SK-N-SH treated with all-trans-retinoic acid at 6 μM for 48 hours (cell line): ENCODE measurements at regions not wholly inside any gene's neighbourhood (a gene's known extent, or its start where the extent isn't known, plus 50 kb on each side); places are given as distances from the start of the nearest gene placed in this dataset.

Experiments
- ATAC-seq: fragments of 200-7000 bp; cut with Tn5 transposase; 3 replicates; pipeline ENCODE4 v1.9.1; 2020; ENCODE audit warnings: mild to moderate bottlenecking, moderate library complexity
- ARNTL ChIP-seq: fragments of 450-650 bp; formaldehyde crosslinking; IDR thresholded peaks from 2 replicates; pipeline ENCODE4 v1.5.0; 2020; ENCODE audit warnings: low read depth, mild to moderate bottlenecking, moderate library complexity, borderline replicate concordance
- BACH2 ChIP-seq: fragments of 250-450 bp; sonication (Bioruptor Pico); IDR thresholded peaks from 2 replicates; pipeline ENCODE4 v1.9.0; 2021; ENCODE audit warnings: mild to moderate bottlenecking, borderline replicate concordance
- CREB5 ChIP-seq: fragments of 250-450 bp; sonication (Bioruptor Pico); IDR thresholded peaks from 2 replicates; pipeline ENCODE4 v1.5.1; 2020; ENCODE audit warnings: low read depth, mild to moderate bottlenecking, moderate library complexity
- CSDC2 ChIP-seq: fragments of 250-450 bp; sonication (Bioruptor Pico); IDR thresholded peaks from 2 replicates; pipeline ENCODE4 v1.5.0; 2020; ENCODE audit warnings: mild to moderate bottlenecking, moderate library complexity
- CSRNP3 ChIP-seq: fragments of 250-450 bp; sonication (Bioruptor Pico); IDR thresholded peaks from 2 replicates; pipeline ENCODE4 v1.5.1; 2021; ENCODE audit warnings: mild to moderate bottlenecking, moderate library complexity
- ESRRG ChIP-seq: fragments of 250-450 bp; sonication (Bioruptor Pico); IDR thresholded peaks from 2 replicates; pipeline ENCODE4 v1.6.1; 2021; ENCODE audit warnings: mild to moderate bottlenecking
- GLIS3 ChIP-seq: fragments of 250-450 bp; sonication (Bioruptor Pico); IDR thresholded peaks from 2 replicates; pipeline ENCODE4 v1.5.0; 2020; ENCODE audit warnings: mild to moderate bottlenecking, moderate library complexity
- ISL1 ChIP-seq: fragments of 250-450 bp; sonication (Bioruptor Pico); IDR thresholded peaks from 2 replicates; pipeline ENCODE4 v2.1.2; 2022; ENCODE audit warnings: mild to moderate bottlenecking, moderate library complexity
- OSR1 ChIP-seq: fragments of 250-450 bp; sonication (Bioruptor Pico); IDR thresholded peaks from 2 replicates; pipeline ENCODE4 v1.8.0; 2022; ENCODE audit warnings: moderate library complexity, mild to moderate bottlenecking, inconsistent platforms
- POU6F1 ChIP-seq: fragments of 250-450 bp; sonication (Bioruptor Pico); IDR thresholded peaks from 2 replicates; pipeline ENCODE4 v1.8.0; 2021; ENCODE audit warnings: low read depth, mild to moderate bottlenecking, moderate library complexity, borderline replicate concordance
- PPARA ChIP-seq: fragments of 250-450 bp; sonication (Bioruptor Pico); IDR thresholded peaks from 2 replicates; pipeline ENCODE4 v1.5.0; 2020; ENCODE audit warnings: mild to moderate bottlenecking, borderline replicate concordance
- RARB ChIP-seq: fragments of 250-450 bp; sonication (Bioruptor Pico); IDR thresholded peaks from 2 replicates; pipeline ENCODE4 v1.8.0; 2021; ENCODE audit warnings: mild to moderate bottlenecking, moderate library complexity
- SNAI2 ChIP-seq: fragments of 250-450 bp; sonication (Bioruptor Pico); IDR thresholded peaks from 2 replicates; pipeline ENCODE4 v1.5.0; 2020; ENCODE audit warnings: mild to moderate bottlenecking, moderate library complexity
- TCF4 ChIP-seq: fragments of 250-450 bp; sonication (Bioruptor Pico); IDR thresholded peaks from 2 replicates; pipeline ENCODE4 v1.8.0; 2021; ENCODE audit warnings: mild to moderate bottlenecking, moderate library complexity, borderline replicate concordance
- TOX ChIP-seq: fragments of 250-450 bp; sonication (Bioruptor Pico); IDR thresholded peaks from 2 replicates; pipeline ENCODE4 v1.8.0; 2021; ENCODE audit warnings: mild to moderate bottlenecking, moderate library complexity, borderline replicate concordance
- TSHZ2 ChIP-seq: fragments of 250-450 bp; sonication (Bioruptor Pico); IDR thresholded peaks from 2 replicates; pipeline ENCODE4 v1.5.0; 2020; ENCODE audit warnings: mild to moderate bottlenecking, moderate library complexity
- ZC3H10 ChIP-seq: fragments of 250-450 bp; sonication (Bioruptor Pico); IDR thresholded peaks from 2 replicates; pipeline ENCODE4 v1.5.1; 2021; ENCODE audit warnings: mild to moderate bottlenecking, moderate library complexity
- ZFP3 ChIP-seq: fragments of 250-450 bp; sonication (Bioruptor Pico); IDR thresholded peaks from 2 replicates; pipeline ENCODE4 v1.5.0; 2020; ENCODE audit warnings: mild to moderate bottlenecking, moderate library complexity
- ZFP30 ChIP-seq: fragments of 450-650 bp; formaldehyde crosslinking; IDR thresholded peaks from 2 replicates; pipeline ENCODE4 v1.5.0; 2022; ENCODE audit warnings: mild to moderate bottlenecking, moderate library complexity
- ZNF565 ChIP-seq: fragments of 450-650 bp; formaldehyde crosslinking; conservative IDR thresholded peaks from 2 replicates; pipeline ENCODE4 v1.5.0; 2020; ENCODE audit warnings: low read depth, mild to moderate bottlenecking, moderate library complexity
- ZNF8 ChIP-seq: fragments of 450-650 bp; formaldehyde crosslinking; IDR thresholded peaks from 2 replicates; pipeline ENCODE4 v1.5.0; 2020; ENCODE audit warnings: mild to moderate bottlenecking, moderate library complexity

- no peak for TF ChIP-seq CREB5 (CRISPR knock-in tag)
- no peak for TF ChIP-seq ZFP3 (CRISPR knock-in tag)
- no peak for TF ChIP-seq ARNTL (CRISPR knock-in tag)
- no peak for TF ChIP-seq PPARA (CRISPR knock-in tag)
- no peak for TF ChIP-seq TCF4 (CRISPR knock-in tag)
- no peak for TF ChIP-seq ZNF8 (CRISPR knock-in tag)
- no peak for TF ChIP-seq ESRRG (CRISPR knock-in tag)
- no peak for TF ChIP-seq TSHZ2 (CRISPR knock-in tag)
- ATAC-seq: peak; percentile 30
Measured at GRCh38 chr6:5937169-5937909, 69.4 kb downstream of the NRN1 start.

- no peak for TF ChIP-seq CREB5 (CRISPR knock-in tag)
- no peak for TF ChIP-seq SNAI2 (CRISPR knock-in tag)
- no peak for TF ChIP-seq POU6F1 (CRISPR knock-in tag)
- TF ChIP-seq PPARA (CRISPR knock-in tag): no peak
- no peak for TF ChIP-seq ISL1 (CRISPR knock-in tag)
- no peak for TF ChIP-seq TOX (CRISPR knock-in tag)
- TF ChIP-seq TCF4 (CRISPR knock-in tag): no peak
- TF ChIP-seq ARNTL (CRISPR knock-in tag): no peak
- no peak for TF ChIP-seq RARB (CRISPR knock-in tag)
- TF ChIP-seq ZNF565 (CRISPR knock-in tag): no peak
- TF ChIP-seq ZNF8 (CRISPR knock-in tag): no peak
- no peak for TF ChIP-seq OSR1 (CRISPR knock-in tag)
- TF ChIP-seq ZFP30 (CRISPR knock-in tag): no peak
- TF ChIP-seq BACH2 (CRISPR knock-in tag): no peak
- no peak for TF ChIP-seq GLIS3 (CRISPR knock-in tag)
- ATAC-seq: peak; percentile 39
Measured at GRCh38 chr6:5936631-5937030, 70.1 kb downstream of the NRN1 start.

- ATAC-seq: peak; percentile 75
- TF ChIP-seq TSHZ2 (CRISPR knock-in tag): no peak
- no peak for TF ChIP-seq ZC3H10 (CRISPR knock-in tag)
- no peak for TF ChIP-seq TCF4 (CRISPR knock-in tag)
- no peak for TF ChIP-seq OSR1 (CRISPR knock-in tag)
- TF ChIP-seq CSRNP3 (CRISPR knock-in tag): no peak
- TF ChIP-seq CSDC2: no peak
Measured at GRCh38 chr6:5936140-5936539, 70.6 kb downstream of the NRN1 start.
